K562 (cell line): ENCODE measurements at regions not wholly inside any gene's neighbourhood (a gene's known extent, or its start where the extent isn't known, plus 50 kb on each side); places are given as distances from the start of the nearest gene placed in this dataset.

Source experiments
- ATAC-seq: fragments of 200-7000 bp; cut with Tn5 transposase; 3 replicates; pipeline ENCODE4 v1.9.1; 2020; ENCODE audit warnings: moderate library complexity
- BruUV-seq: library from RNA; stranded (reverse); fragments of 400-500 nt; replicated peaks from 2 replicates; lab custom pipeline; 2021; lab: Mats Ljungman, UMichigan
- CTCF ChIA-PET: fragments of 300-600 bp; formaldehyde crosslinking; extraction: SDS; loops from one replicate; lab custom pipeline; 2021; ENCODE audit warnings: low intra/inter-chr PET ratio; lab: Yijun Ruan, JAX
- POLR2A ChIA-PET: fragments of 300-600, 350-650 bp; sonication (Branson Sonifier 250); formaldehyde crosslinking; extraction: SDS; loops from one replicate; lab custom pipeline; 2021; ENCODE audit warnings: antibody characterized with exemption, inconsistent platforms; lab: Yijun Ruan, JAX
- DNase-seq, 4 experiments: peaks; one replicate each; pipeline versions ENCODE4 v3.0.0 to v3.0.0-alpha.2; 2011 to 2018; ENCODE audit warnings: low spot score in 3 of 4, mixed read lengths in 3 of 4; ENCODE audit errors: extremely low read depth in 1 of 4
- FAIRE-seq: peaks from 2 replicates; lab custom pipeline; 2011; peaks lifted over from hg19 to GRCh38; lab: Jason Lieb, UNC
- H2AFZ ChIP-seq: 2 replicates; pipeline ENCODE4 v1.6.0; 2011; ENCODE audit warnings: low read depth, low read length, control low read depth, inconsistent platforms
- H3K27ac ChIP-seq: fragments of 200-600 bp; 3 replicates; pipeline ENCODE4 v1.8.0; 2011; ENCODE audit warnings: low read depth, mild to moderate bottlenecking, control low read depth, inconsistent platforms, low read length, moderate library complexity, mixed read lengths; ENCODE audit errors: extremely low read depth
- H3K27me3 ChIP-seq, 2 experiments: fragments of 300-600 bp in 1 of 2; 2 replicates in 1 of 2; 3 replicates in 1 of 2; pipeline versions ENCODE4 v1.6.0 to v1.8.0; 2011; ENCODE audit warnings: inconsistent platforms in 2 of 2, low read length in 2 of 2, mild to moderate bottlenecking in 1 of 2, mixed read lengths in 1 of 2, moderate library complexity in 1 of 2; ENCODE audit not compliant: control insufficient read depth in 2 of 2, insufficient read depth in 2 of 2
- H3K36me3 ChIP-seq: fragments of 300-600 bp; 3 replicates; pipeline ENCODE4 v1.8.0; 2011; ENCODE audit warnings: mild to moderate bottlenecking, low read length, inconsistent platforms; ENCODE audit not compliant: control insufficient read depth, insufficient read depth
- H3K4me1 ChIP-seq, 2 experiments: fragments of 200-600 bp in 1 of 2; replicated peaks in 1 of 2; 2 replicates in 1 of 2; 3 replicates in 1 of 2; pipeline versions ENCODE4 v1.5.1 to v1.8.0; 2011; ENCODE audit warnings: inconsistent platforms in 2 of 2, low read length in 2 of 2, mild to moderate bottlenecking in 1 of 2, mixed read lengths in 1 of 2, moderate library complexity in 1 of 2; ENCODE audit not compliant: control insufficient read depth in 2 of 2, insufficient read depth in 2 of 2
- H3K4me2 ChIP-seq: 2 replicates; pipeline ENCODE4 v1.6.1; 2011; ENCODE audit warnings: low read length, control low read depth, inconsistent platforms, mixed read lengths; ENCODE audit not compliant: insufficient read depth
- H3K4me3 ChIP-seq: fragments of 200-600 bp; sonication (generic), shearing (Covaris generic); 2 replicates; pipeline ENCODE4 v1.5.1; 2016; ENCODE audit warnings: control low read depth, inconsistent platforms
- H3K79me2 ChIP-seq: fragments of 200-600 bp; 3 replicates; pipeline ENCODE4 v1.8.0; 2011; ENCODE audit warnings: low read length, inconsistent platforms; ENCODE audit not compliant: control insufficient read depth, insufficient read depth
- H3K9ac ChIP-seq, 2 experiments: 2 replicates each; pipeline versions ENCODE4 v1.6.0 to v1.6.1; 2011; ENCODE audit warnings: low read depth in 2 of 2, low read length in 2 of 2, control low read depth in 1 of 2, inconsistent platforms in 1 of 2, mild to moderate bottlenecking in 1 of 2, mixed read lengths in 1 of 2; ENCODE audit not compliant: insufficient read depth in 1 of 2
- H3K9me1 ChIP-seq: one replicate; pipeline ENCODE4 v1.6.0; 2011; ENCODE audit warnings: inconsistent platforms, mild to moderate bottlenecking, low read length, moderate library complexity; ENCODE audit not compliant: control insufficient read depth, insufficient read depth
- H3K9me3 ChIP-seq: replicated peaks from 2 replicates; pipeline ENCODE4 v1.5.1; 2011; ENCODE audit warnings: low read depth, low read length, inconsistent platforms; ENCODE audit not compliant: control insufficient read depth, insufficient read depth
- H4K20me1 ChIP-seq: replicated peaks from 2 replicates; pipeline ENCODE4 v1.6.1; 2011; ENCODE audit warnings: low read length, inconsistent platforms, mixed read lengths; ENCODE audit not compliant: control insufficient read depth, insufficient read depth
- ATF2 ChIP-seq: sonication (generic); formaldehyde crosslinking; IDR thresholded peaks from 2 replicates; pipeline ENCODE4 v1.8.1; 2022; ENCODE audit warnings: missing genetic modification reagents
- CBX5 ChIP-seq: IDR thresholded peaks from 2 replicates; pipeline ENCODE4 v1.6.1; 2014; ENCODE audit warnings: low read depth, borderline replicate concordance
- CREB3 ChIP-seq: fragments of 450-650 bp; conservative IDR thresholded peaks from 2 replicates; pipeline ENCODE4 v1.6.1; 2016; ENCODE audit warnings: missing genetic modification characterization, low read depth, mild to moderate bottlenecking, missing compliant biosample characterization, moderate library complexity
- ETV1 ChIP-seq: fragments of 450-650 bp; conservative IDR thresholded peaks from 2 replicates; pipeline ENCODE4 v1.6.1; 2016; ENCODE audit warnings: missing genetic modification characterization, control low read depth, low read depth, missing compliant biosample characterization
- GABPB2 ChIP-seq: fragments of 250-450 bp; sonication (Bioruptor Pico); conservative IDR thresholded peaks from 2 replicates; pipeline ENCODE4 v1.5.1; 2021; ENCODE audit warnings: mild to moderate bottlenecking
- KDM1A ChIP-seq, 2 experiments: fragments of 450-650 bp; IDR thresholded peaks; 2 replicates each; pipeline ENCODE4 v1.6.1; 2016; ENCODE audit warnings: mild to moderate bottlenecking in 2 of 2
- MAFF ChIP-seq: IDR thresholded peaks from 2 replicates; pipeline ENCODE4 v1.6.1; 2012; ENCODE audit warnings: low read length, improper control_type of control experiment
- NONO ChIP-seq, 2 experiments: fragments of 200-400 bp in 1 of 2; fragments of 450-650 bp in 1 of 2; formaldehyde crosslinking in 1 of 2; IDR thresholded peaks; 2 replicates each; pipeline ENCODE4 v1.6.1; 2017; ENCODE audit warnings: low read depth in 2 of 2, mild to moderate bottlenecking in 2 of 2, moderate library complexity in 2 of 2, low read length in 1 of 2
- NR2C2 ChIP-seq, 2 experiments: fragments of 200-800 bp in 1 of 2; sonication (Bioruptor generic) in 1 of 2; sonication (generic) in 1 of 2; formaldehyde crosslinking in 1 of 2; IDR thresholded peaks; 2 replicates each; pipeline versions ENCODE4 v1.6.1 to v1.8.0; 2016 to 2022; ENCODE audit warnings: mild to moderate bottlenecking in 1 of 2, missing compliant biosample characterization in 1 of 2, missing genetic modification characterization in 1 of 2, missing genetic modification reagents in 1 of 2
- PATZ1 ChIP-seq: fragments of 250-450 bp; sonication (Bioruptor Pico); IDR thresholded peaks from 2 replicates; pipeline ENCODE4 v1.5.0; 2020; ENCODE audit warnings: mild to moderate bottlenecking, borderline replicate concordance
- RBM22 ChIP-seq: fragments of 200-400 bp; formaldehyde crosslinking; IDR thresholded peaks from 2 replicates; pipeline ENCODE4 v1.6.1; 2018; ENCODE audit warnings: low read length, low read depth; ENCODE audit not compliant: poor library complexity, severe bottlenecking
- SRSF1 ChIP-seq: fragments of 200-400 bp; formaldehyde crosslinking; IDR thresholded peaks from 2 replicates; pipeline ENCODE4 v1.6.1; 2017; ENCODE audit warnings: mild to moderate bottlenecking, low read depth, low read length, moderate library complexity
- ZNF124 ChIP-seq: sonication (generic); formaldehyde crosslinking; IDR thresholded peaks from 2 replicates; pipeline ENCODE4 v1.8.1; 2022; ENCODE audit warnings: missing genetic modification reagents
- ZNF395 ChIP-seq: fragments of 200-800 bp; sonication (Bioruptor generic); IDR thresholded peaks from 2 replicates; pipeline ENCODE4 v1.6.1; 2017; ENCODE audit warnings: missing genetic modification characterization, missing compliant biosample characterization
- ZNF655 ChIP-seq: fragments of 250-450 bp; sonication (Bioruptor Pico); IDR thresholded peaks from 2 replicates; pipeline ENCODE4 v1.5.0; 2021
- WGBS: fragments of 100-300 bp; shearing (Covaris generic); methylation state at CpG from one replicate; pipeline ENCODE4 v1.1.6; 2016; ENCODE audit warnings: low coverage, mixed read lengths; ENCODE audit not compliant: insufficient coverage; ENCODE audit errors: missing lambda C conversion rate; 5-methylcytosine and 5-hydroxymethylcytosine counted together
- in situ Hi-C: fragments of 300-500 bp; cut with MboI; formaldehyde crosslinking; loops from 4 replicates; pipeline ENCODE4 v1.15.0; 2018; ENCODE audit warnings: inconsistent platforms, mixed read lengths
- intact Hi-C: fragments of 100-400 bp; cut with micrococcal nuclease; formaldehyde crosslinking; loops from 2 replicates; pipeline ENCODE4 v1.14.2; 2022

GRCh38 chr6:11447265-11447664 is 90.3 kb upstream of the TMEM170B start (continued):
- no peak for TF ChIP-seq ETV1 (tag)
- TF ChIP-seq CBX5 = no peak
- TF ChIP-seq ZNF655 (CRISPR knock-in tag) = no peak
- TF ChIP-seq ZNF124 (CRISPR knock-in tag) = no peak
- no peak for TF ChIP-seq MAFF
- no peak for TF ChIP-seq RBM22
- TF ChIP-seq ZNF395 (CRISPR knock-in tag) = no peak

GRCh38 chr6:11445146-11445545 is 92.4 kb upstream of the TMEM170B start:
- no peak overlapping the region for H3K4me3 ChIP-seq
- no peak overlapping the region for H3K9ac ChIP-seq
- H3K27ac ChIP-seq = no peak overlapping the region
- ATAC-seq (no peak), FAIRE-seq (no peak), DNase-seq (no peak)
- POLR2A ChIA-PET = interaction anchor here (0.6 kb wide), 1 partner anchor 10 kb away, joined by 3 read pairs; no protein-coding TSS in a partner anchor
- H3K9me3 ChIP-seq = no peaks in the 10 kb centered on the region
- in situ Hi-C loops = no loop called here
- 7% methylated on average over 2 of the region's 2 CpGs for WGBS
- intact Hi-C loops = no loop called here
- H2AFZ ChIP-seq = no peak overlapping the region
- H3K79me2 ChIP-seq = no peaks in the 10 kb centered on the region
- CTCF ChIA-PET = no interaction called here
- no TSS peak for BruUV-seq
- H3K4me2 ChIP-seq = no peak overlapping the region
- H3K27me3 ChIP-seq = no peaks in the 10 kb centered on the region
- H3K4me1 ChIP-seq = no peaks in the 10 kb centered on the region
- H3K36me3 ChIP-seq = no peaks in the 10 kb centered on the region
- H4K20me1 ChIP-seq = no peaks in the 10 kb centered on the region
- H3K9me1 ChIP-seq = no peaks in the 10 kb centered on the region
- no peak for TF ChIP-seq GABPB2 (CRISPR knock-in tag)
- no peak for TF ChIP-seq NR2C2 (CRISPR knock-in tag; IDR thresholded peaks at IDR 0.05)
- no peak for TF ChIP-seq NR2C2 (tag; IDR thresholded peaks at IDR 0.05)
- TF ChIP-seq NONO (IDR thresholded peaks at IDR 0.05; ENCODE audit: low read depth in 2 of 2, low read length in 1 of 2) = no peak
- TF ChIP-seq PATZ1 (CRISPR knock-in tag) = no peak
- TF ChIP-seq CREB3 (tag) = no peak
- no peak for TF ChIP-seq SRSF1
- TF ChIP-seq ATF2 = no peak
- TF ChIP-seq KDM1A (IDR thresholded peaks at IDR 0.05) = no peak
